UCSD-AML1 (cell line): ENCODE measurements at regions not wholly inside any gene's neighbourhood (a gene's known extent, or its start where the extent isn't known, plus 50 kb on each side); places are given as distances from the start of the nearest gene placed in this dataset.

Source experiments
- DNase-seq: peaks from one replicate; lab custom pipeline; 2025; ENCODE audit not compliant: unreplicated experiment; lab: John Stamatoyannopoulos, UW

DNA sequence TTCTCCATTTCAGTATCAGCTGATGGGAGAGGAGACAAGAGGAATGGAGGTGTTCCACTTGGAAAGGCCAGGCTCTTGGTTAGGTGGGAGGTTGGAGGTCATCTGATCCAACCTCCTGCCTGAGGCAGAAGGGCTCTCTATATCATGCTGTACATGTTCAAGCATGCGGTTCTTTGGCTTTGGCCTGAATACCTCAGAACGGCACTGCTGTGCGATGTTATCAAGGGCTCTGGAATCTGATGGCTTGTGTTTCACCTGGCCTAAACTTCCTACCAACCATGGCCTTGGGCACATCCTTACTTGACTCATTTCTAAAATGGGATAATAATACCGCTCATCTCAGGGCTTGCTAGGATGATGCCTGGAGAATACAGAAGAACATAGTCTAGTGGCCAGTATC is 90.1 kb upstream of the FAM169A start:
- DNase-seq: no peak

DNA sequence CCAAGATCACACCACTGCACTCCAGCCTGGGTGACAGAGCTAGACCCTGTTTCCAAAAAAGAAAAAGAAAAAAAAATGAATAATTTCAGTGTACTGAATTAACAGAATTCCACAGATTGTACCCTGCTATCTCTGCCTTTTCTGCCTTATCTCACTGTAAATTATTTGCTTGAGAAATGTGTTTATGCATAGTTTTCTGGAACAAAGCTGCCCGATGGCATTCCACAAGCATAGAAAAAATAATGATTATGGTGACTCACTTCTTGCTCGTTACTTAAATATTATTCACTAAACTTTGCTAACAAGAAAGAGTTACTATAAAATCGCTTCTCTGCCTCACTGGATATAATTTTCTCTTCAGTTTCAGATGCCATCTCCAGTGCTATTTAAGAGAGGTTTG is 88.7 kb upstream of the FAM169A start:
- no peak for DNase-seq

DNA sequence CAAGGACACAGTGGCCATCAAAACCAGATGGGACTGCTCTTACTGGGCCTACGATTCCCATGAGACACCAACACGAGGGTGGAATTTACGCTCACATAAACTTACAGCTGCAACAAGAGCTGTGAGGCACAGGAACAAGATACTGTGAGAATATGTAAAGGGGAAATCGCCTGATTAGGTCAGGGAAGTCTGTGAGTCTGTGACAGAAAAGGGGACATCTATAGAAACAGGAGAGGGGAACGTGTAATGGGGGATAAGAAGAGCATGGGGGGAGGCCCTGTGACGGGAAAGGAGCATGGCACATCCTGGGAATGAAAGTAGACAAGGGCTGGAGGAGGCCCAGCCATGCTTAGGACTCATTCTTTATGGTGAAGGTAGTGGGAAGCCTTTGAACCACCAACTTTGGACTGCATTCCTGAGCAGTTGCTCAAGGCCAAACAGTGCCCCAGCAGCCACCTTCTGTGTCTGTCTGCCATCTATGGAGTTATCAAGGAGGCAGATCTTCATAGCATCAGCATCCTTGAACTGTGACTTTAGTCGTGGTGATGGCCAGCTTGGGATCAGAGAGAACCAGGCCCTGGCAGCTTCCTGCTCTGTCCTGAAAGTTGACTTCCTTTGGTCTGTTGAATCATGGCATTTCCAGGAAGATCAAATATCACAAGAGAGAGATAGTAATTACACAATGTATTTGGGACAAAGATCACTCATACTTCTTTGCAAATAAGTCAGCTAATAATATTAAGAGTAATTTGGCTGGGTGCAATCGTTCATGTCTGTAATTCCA is 87.9 kb upstream of the FAM169A start:
- no peak for DNase-seq

DNA sequence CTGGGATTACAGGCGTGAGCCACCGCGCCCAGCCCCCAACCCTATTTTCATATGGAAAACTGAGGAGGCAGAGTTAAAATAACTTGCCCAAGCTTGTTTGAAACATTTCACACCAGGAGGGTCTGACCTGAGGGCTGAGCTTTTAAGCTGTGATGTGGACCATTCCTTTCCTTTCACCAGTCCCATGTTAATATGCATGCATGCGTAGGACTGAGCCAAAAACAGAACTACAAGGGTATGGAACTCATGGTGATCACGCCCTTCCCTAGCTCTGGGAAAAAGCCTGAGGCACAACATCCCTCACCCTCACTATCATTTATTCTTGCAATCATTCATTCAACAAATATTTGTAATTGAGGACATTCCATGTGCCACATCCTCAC is 87.4 kb upstream of the FAM169A start:
- DNase-seq: no peak

DNA sequence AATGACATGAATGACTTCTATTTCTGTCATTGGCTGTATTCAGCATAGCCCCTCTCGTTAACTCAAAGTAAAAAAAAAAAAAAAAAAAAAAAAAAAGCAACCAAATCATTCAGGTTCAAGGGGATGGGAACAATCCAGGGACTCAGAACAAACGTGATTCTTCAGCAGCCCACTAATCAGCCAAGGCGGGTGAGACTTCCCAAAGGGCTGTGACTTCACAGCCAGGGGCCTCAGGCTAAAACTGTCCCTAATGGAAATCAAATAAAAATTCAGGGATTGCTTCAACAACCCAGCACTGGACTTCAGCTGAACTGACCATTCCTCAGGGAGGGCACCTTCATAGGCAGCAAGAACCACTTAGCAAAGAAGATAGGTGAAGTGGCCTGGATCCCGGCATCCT is 86.2 kb upstream of the FAM169A start:
- no peak for DNase-seq

DNA sequence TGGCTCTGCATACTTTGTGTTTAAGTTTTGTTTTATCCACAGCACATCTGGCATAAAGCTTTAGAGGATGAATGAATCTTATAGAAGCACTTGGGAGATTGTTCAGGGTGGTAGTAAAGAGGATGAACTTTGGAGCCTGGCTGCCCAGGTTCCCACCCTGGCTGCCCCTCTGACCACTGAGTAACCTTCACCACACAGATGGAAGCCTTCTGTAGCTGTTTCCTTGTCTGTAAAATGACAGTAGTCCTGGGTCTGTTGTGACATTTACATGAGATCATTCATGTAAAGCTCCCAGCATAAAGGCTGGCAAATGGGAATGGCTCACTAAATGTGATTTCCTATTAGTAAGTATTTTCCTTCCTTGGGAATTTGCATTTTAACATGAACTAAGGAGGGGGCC is 85.7 kb upstream of the FAM169A start:
- DNase-seq: no peak

DNA sequence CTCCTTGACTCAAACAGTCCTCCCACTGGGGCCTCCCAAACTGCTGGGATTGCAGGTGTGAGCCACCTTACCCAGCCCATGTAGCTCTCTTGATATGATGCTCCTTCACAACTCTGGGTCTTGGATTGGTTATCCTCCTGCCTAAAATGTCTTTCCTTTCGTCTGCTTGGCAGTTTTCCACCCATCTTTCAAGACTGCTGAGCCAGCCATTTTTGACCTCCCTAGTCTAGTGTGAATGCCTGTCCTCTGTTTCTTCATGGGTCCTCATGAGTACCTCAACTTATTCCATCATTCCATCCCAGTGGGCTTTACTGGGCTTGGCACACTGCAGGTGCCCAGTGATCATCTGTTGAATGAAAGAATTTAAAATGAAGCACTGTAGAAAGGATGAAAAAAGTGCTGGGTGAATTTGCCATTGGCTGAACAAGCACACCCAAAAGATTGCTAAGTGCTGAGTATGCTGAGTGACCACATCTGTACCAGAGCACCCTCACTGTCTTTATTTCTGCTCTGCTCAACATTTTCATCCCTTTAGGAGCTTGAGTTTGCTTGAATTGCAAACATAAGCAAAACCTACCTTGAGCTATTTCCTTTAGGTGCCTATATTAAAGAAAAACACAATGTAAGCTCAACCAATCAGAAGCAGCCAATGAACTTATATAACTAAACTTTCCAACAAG is 84.8 kb upstream of the FAM169A start:
- no peak for DNase-seq

DNA sequence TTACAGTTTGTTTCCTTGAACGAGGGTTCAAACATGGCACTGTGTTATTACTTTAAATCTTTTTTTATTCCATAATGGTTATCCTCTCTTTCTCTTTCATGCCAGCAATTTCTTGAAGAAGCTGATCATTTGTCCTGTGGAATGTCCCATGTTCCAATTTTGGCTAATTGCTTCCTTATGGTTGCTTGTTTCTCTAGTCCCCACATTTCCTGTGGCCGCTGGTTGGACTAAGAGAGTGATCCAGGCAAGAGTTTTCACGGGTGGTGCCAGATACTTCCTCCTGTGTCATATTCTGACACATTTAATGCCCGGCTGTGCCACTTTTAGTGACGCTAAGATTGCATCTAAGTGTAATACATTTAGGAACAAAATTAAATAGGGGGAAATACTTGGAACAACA is 83.8 kb upstream of the FAM169A start:
- peak; percentile 25 for DNase-seq

DNA sequence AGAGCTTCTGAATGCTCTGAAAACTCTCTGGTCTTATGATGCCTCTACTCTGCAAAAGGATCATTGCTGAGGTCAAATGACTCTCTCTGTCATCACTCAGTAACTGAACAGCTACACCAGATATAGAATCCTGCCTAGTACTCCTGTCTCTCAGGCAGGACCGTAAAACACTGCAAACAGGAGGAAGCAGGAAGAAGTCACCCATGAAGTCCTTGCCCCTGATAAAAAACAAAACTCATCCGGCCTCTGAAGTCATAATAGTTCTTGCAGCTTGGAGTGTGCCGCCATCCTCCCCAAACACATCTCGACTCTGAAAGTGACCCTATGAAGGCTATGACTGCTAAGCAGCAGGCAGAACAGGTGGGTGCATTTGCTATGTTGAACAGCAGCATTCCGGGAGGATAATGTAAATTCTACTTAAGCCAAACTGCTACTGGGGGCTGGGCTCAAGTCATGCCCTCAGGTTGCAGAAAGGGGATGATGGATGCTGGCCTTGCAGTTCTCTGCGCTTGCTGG is 81.9 kb upstream of the FAM169A start:
- no peak for DNase-seq

DNA sequence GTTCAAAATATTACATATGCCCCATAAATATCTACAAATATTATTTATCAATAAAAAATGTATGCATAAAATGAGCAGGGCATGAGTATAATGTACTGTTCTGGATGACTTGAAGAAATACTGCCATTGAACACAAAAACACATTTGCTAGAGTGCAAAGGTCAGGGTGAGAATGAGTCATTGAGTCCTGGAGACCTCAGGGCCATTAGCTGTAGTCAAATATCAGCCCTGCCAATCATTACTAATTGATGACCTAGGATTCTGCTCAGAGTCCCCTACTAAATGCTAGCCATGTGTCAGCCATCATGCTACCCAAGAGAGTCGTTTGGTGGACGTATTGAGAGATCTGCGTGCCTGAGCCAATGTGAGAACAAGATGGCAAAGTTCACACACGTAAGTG is 80.3 kb upstream of the FAM169A start:
- DNase-seq: no peak

DNA sequence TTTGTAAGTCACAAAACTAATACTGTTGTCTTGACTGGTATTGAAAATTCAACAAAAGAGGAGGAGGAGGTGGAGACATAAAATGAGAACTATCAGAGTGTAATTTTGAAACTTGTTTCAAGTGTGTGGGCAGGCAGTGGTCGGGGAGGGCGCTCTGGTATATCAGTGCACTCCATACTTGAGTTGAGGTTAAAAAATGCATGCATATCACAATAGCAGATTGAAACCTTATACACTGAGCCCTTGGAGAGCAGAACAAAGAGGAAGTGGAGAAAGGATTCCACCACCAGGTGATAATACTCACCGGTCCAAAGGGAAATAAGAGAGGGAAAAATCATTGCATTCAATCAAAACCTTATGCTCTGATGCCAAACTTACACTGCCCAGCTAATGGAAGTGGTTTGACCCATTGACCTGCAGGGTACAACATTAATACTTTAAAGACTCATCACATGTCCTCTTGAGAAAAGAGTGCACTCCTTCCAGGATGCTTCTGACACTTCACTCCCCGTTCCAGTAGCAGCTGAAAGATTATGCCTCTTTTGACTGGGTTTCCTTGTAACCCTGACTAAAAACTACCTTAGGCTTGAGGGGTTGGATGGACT is 79.5 kb upstream of the FAM169A start:
- no peak for DNase-seq

DNA sequence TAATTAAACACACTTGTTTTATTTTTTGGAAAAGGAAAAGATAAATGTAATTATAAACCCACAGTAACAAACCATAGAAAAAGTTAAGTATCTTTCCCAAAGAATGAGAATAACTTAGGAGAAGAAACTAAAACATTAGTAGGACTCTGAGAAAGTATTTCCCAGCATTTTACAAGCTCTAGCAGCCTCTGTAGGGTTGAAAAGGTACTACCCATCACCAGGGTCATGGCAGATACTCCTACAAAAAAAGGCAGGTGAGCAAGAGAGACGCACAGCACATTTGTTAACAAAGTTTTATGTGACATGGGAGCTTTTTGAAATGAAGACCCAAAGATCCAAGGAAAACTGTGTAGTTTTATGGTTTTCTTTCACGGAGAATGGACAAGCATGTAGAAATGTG is 77.7 kb upstream of the FAM169A start:
- DNase-seq: no peak

DNA sequence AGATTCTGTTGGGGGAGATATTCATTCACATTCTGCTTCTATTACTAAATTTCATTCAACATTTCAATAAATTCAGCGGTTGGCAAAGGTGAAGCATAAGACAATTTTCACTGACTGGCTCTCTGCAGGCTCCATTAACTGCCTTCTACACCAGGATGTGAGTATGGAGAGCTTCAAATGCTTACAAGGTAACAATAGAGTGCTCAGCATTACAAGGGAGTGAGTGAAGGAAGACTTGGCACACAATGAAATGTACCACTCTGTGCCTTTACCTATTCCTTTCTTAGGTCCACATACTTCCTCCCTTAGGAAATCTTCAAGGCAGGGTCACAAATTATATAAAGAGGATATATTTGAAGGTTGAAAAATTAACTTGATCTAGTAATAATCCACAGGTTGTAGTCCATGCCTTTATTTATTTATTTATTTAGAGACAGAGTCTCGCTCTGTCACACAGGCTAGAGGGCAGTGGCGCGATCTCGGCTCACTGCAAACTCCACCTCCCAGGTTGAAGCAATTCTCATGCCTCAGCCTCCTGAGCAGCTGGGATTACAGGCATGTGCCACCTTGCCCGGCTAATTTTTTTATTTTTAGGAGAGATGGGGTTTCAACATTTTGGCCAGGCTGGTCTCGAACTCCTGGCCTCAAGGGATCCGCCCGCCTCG is 76.6 kb upstream of the FAM169A start:
- no peak for DNase-seq

DNA sequence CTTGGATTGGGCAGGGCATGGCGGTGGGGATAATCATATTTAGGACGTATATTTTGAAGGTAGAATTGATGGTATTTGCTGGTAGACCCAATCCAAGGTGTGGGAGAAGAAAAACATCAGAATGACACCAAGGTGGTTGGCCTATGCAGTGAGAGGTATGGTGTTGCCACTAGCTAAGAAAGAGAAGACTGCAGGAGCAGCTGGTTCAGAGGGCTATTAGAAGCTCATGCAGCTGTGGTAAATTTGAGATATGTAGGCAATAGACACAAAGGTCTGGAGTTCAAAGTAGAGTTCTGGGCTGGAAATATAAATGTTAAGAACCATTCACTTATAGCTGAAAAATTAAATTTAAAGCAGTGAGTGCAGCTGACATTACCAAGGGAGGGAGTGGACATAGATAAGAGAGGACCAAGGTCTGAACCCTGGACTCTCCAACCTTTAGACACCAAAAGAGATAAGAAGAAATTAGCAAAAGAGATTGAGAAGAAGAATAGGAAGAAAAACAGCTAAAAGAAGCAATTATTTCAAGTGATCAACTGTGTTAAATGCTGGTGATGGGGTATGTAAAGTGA is 74.7 kb upstream of the FAM169A start:
- DNase-seq: no peak

DNA sequence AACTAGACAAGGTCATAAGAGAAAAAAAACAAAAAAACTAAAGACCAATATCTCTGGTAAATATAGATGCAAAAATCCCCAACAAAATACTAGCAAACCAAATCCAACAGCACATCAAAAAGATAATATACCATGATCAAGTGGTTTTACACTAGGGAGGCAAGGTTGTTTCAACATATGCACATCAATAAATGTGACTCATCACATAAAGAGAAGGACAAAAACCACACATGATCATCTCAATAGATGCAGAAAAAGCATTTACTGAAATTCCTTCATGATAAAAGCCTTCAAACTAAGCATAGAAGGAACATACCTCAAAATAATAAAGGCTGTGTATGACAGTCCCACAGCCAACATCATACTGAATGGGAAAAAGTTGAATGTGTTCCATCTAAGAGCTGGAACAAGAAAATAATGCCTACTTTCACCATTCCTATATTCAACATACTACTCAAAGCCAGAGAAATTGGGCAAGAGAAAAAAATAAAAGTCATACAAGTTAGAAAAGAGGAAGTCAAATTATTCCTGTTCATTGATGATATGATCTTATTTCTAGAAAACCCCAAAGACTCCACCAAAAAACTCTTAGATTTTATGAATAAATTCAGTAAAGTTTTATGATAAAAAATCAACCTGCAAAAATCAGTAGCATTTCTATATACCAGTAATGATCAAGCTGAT is 72.2 kb upstream of the FAM169A start:
- no peak for DNase-seq

DNA sequence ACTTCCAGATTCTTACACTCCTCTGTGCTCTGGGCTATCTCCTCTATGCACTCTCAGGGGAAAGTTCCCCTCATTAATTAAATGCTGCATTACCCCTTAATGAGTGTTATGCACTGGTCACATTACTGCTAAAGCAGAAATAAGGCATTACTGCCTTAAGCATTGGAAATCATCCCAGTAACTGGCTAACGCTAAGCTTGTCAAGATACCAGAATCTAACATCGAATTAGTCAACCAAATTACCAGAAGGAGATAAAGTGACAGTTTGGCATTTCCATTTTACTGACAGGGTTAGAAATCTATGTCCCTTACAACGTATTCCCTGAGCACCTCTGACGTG is 69.5 kb upstream of the FAM169A start:
- DNase-seq: no peak

DNA sequence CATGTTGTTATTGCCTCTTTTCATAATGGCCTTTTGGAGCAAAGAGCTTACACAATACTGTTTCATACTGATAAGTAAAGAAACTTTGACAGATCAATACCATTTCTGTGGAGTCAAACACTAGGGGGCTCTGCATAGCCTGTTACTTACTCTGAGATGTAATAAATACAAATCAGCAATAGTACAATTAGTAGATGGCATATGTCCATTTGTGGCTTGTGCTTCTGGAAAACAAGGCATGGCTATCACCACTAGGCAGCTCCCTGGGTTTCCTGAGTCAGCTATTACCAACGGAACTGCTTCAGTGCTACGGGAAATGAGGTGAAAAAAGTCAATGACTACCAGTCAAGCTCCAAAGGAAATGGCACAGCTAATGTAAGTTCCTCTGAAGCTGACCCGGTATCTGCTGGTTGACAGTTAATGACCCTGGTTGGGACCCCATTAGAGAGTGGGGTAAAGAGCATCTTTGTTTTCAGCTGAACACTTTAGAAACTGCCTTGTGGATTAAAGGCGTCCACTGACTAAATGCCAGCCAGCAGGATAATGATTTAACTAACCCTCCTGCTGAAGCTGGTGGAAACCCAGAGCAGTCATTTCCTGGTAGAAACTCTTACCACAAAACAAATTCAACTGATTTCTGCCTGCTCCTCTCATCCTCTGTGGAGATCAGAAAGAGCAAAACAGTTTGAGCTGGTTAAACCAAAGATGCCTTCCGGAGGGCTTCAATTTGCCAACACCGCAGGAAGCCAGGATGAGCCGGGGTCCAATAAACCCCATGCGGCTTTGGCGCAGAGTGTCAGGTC is 69.0 kb upstream of the FAM169A start:
- DNase-seq: peak; percentile 66

DNA sequence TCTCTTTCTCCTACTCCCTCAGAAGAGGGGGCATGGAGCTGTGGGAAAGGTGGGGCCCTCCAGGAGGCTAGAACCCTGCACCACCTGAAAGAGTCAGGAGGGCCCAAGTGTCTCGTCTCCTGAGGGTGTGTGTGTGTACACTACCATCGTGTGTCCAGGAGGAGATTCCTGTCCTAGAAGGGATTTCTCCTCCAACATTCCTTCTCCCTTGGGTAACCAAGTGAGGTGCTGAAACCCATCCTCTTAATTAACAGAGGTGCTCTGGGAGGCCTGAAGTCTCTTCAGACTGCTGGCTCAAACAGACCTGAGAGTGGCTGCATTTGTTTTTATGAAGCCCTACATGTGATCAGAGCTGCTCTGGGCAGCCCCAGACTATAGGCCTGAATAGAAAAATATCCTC is 61.1 kb upstream of the FAM169A start:
- DNase-seq: no peak

DNA sequence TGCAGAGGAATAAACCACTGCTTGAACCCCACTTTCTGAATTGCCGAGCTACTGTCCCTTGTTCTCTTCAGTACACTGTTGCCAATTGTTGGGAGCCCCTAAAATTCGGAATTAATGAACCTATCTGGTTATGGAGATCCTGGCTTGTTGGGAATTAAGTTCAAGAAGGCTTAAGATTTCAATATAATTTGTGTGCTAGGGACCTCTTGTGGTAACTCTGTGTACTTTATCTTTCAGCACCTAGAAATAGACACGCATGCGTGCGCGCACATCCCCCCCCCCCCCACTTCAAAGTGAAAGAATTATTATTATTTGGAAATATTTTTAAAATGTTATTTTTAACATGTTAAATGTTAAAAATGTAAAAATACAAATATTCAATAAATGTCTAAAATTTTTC is 53.3 kb upstream of the FAM169A start:
- DNase-seq: no peak

DNA sequence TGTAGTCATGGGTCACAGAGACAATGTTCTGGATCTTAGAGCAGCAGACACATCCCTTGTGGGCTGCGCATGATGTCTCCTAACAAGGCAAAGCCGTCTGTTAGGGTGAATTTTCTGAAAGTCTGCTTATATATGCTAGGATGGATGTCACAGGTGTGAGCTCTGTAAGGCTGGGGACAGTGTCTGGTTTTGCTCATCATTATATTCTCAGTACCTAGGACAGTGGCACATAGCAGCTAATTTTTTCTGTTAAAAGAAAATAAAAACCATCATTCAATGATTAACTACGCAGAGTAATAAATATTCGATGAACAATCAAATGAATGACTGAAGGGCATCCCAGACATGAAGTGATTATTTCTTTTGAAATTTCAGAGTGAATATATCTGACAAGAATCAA is 52.9 kb upstream of the FAM169A start:
- no peak for DNase-seq
